Endothelial cell (in vitro differentiated cells): ENCODE measurements at regions not wholly inside any gene's neighbourhood (a gene's known extent, or its start where the extent isn't known, plus 50 kb on each side); places are given as distances from the start of the nearest gene placed in this dataset.

Source experiments
- DNase-seq: peaks from one replicate; pipeline ENCODE4 v3.0.0; 2021; ENCODE audit warnings: low spot score
- H3K27ac Mint-ChIP-seq: one replicate; pipeline ENCODE4 v1.8.0; 2021; ENCODE audit warnings: mixed read lengths, inconsistent platforms; ENCODE audit not compliant: unreplicated experiment
- H3K27me3 Mint-ChIP-seq: one replicate; pipeline ENCODE4 v1.8.0; 2021; ENCODE audit warnings: mild to moderate bottlenecking, moderate library complexity, mixed read lengths, inconsistent platforms; ENCODE audit not compliant: unreplicated experiment
- H3K36me3 Mint-ChIP-seq: one replicate; pipeline ENCODE4 v1.8.0; 2021; ENCODE audit warnings: mild to moderate bottlenecking, low read depth, mixed read lengths, inconsistent platforms; ENCODE audit not compliant: unreplicated experiment
- H3K4me1 Mint-ChIP-seq: one replicate; pipeline ENCODE4 v1.8.0; 2021; ENCODE audit warnings: mild to moderate bottlenecking, mixed read lengths, inconsistent platforms; ENCODE audit not compliant: unreplicated experiment
- H3K4me3 Mint-ChIP-seq: one replicate; pipeline ENCODE4 v1.8.0; 2021; ENCODE audit warnings: mild to moderate bottlenecking, mixed read lengths, inconsistent platforms; ENCODE audit not compliant: unreplicated experiment
- H3K9me3 Mint-ChIP-seq: one replicate; pipeline ENCODE4 v1.8.0; 2021; ENCODE audit warnings: mixed read lengths, inconsistent platforms; ENCODE audit not compliant: unreplicated experiment
- TF ChIP-seq, protein P1 (sequence below): fragments of 200-600 bp; sonication (generic); IDR thresholded peaks from one replicate; pipeline ENCODE4 v1.5.0; 2021; ENCODE audit warnings: antibody characterized with exemption; ENCODE audit not compliant: unreplicated experiment

DNA sequence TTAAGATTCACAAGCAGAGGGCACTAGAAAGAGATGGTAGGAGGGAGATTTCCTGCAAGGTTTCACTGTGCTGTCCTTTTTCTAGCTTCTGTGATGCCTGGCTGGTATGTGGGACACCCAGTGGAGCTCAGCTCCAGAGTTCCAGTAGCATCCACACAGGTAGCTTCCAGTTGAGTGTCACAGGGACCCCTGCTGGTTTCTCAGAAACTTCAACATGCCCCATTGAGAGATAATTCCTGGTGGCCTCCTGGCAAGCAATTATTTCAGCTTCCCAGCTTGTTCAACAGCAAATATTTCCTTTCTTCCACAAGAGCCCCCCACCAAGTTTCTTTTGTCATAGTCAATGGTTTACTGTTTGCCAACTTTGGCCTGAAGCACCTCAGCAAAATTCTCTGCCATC lies 858.7 kb downstream of the REEP3 start:
- DNase-seq = no peak
- Mint-ChIP-seq H3K4me3 (no peak overlapping the region), H3K27ac (no peak overlapping the region), H3K4me1 (no peaks in the 10 kb centered on the region), H3K9me3 (no peaks in the 10 kb centered on the region), H3K36me3 (no peaks in the 10 kb centered on the region), H3K27me3 (no peaks in the 10 kb centered on the region)
- TF ChIP-seq, protein P1, sequence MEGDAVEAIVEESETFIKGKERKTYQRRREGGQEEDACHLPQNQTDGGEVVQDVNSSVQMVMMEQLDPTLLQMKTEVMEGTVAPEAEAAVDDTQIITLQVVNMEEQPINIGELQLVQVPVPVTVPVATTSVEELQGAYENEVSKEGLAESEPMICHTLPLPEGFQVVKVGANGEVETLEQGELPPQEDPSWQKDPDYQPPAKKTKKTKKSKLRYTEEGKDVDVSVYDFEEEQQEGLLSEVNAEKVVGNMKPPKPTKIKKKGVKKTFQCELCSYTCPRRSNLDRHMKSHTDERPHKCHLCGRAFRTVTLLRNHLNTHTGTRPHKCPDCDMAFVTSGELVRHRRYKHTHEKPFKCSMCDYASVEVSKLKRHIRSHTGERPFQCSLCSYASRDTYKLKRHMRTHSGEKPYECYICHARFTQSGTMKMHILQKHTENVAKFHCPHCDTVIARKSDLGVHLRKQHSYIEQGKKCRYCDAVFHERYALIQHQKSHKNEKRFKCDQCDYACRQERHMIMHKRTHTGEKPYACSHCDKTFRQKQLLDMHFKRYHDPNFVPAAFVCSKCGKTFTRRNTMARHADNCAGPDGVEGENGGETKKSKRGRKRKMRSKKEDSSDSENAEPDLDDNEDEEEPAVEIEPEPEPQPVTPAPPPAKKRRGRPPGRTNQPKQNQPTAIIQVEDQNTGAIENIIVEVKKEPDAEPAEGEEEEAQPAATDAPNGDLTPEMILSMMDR = no peak

DNA sequence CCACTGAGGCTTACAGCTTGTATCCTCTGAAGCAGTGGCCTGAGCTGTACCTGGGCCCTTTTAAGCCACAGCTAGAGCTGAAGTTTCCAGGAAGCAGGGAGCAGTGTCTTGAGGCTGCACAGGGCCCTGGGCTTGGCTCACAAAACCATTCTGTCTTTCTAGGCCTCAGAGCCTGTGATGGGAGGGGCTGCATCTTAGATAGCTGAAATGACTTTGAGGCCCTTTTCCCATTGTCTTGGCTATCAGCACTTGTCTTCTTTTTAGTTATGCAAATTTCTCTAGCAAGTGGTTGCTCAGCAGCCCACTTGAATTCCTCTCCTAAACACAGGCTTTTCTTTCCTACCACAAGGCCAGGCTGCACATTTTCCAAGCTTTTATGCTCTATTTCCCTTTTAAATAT lies 864.2 kb downstream of the REEP3 start:
- no peak overlapping the region for H3K4me3 Mint-ChIP-seq
- TF ChIP-seq, protein P1 = no peak
- H3K27ac Mint-ChIP-seq = no peak overlapping the region
- no peaks in the 10 kb centered on the region for H3K4me1 Mint-ChIP-seq
- H3K36me3 Mint-ChIP-seq = no peaks in the 10 kb centered on the region
- no peaks in the 10 kb centered on the region for H3K27me3 Mint-ChIP-seq
- no peak for DNase-seq
- no peaks in the 10 kb centered on the region for H3K9me3 Mint-ChIP-seq

DNA sequence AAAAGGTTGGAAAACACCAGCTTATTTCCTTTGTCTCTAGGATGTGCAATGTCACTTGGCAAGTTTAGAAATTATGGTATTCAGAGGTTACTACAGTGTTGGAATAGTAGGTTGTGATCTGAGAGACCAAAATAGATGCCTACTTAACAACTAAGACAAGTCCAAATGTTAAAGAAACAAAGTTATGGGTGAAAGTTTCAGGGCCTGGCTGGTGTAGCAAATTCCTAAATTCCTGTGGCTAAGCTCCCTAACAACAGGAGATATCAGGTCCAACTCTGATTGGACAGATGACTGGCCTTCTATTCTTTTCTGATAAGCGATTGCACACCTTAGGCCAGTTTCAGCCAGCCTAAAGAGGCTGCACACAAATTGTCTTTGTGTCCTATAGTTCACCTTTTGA lies 873.5 kb downstream of the REEP3 start:
- Mint-ChIP-seq H3K4me1 (peaks cover 3% of the 10 kb centered on the region), H3K9me3 (no peaks in the 10 kb centered on the region), H3K27ac (no peak overlapping the region), H3K27me3 (no peaks in the 10 kb centered on the region), H3K36me3 (no peaks in the 10 kb centered on the region), H3K4me3 (no peak overlapping the region)
- TF ChIP-seq, protein P1 = no peak
- no peak for DNase-seq

DNA sequence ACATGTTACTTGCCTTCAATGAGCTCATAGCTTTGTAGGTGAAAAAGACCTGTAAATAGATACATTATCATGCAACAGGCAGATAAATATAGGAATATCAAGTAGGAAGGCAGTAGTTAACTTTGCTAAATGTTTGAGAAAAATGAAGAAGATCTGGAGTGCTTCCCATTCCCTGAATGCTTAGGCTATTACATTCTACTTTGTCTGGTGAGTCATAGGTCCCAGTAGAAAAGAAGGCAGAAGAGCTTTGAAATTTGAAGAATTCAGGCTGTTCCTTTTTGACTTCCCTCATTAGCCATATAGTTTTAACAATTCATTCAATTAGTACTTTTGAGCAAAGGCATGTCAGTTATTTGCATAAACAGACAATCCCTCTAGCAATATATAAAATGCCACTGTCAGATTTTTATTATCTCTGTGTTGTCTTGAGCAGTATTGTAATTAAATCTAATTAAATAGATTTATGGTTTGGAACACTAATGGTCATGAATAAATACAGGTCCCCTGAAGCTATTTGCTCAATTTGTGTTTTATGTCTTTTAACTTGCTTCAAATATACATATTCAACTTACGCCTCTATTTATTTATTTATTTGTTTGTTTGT lies 875.0 kb downstream of the REEP3 start:
- H3K27ac Mint-ChIP-seq = no peak overlapping the region
- no peak for DNase-seq
- H3K4me1 Mint-ChIP-seq = no peaks in the 10 kb centered on the region
- H3K4me3 Mint-ChIP-seq = no peak overlapping the region
- H3K36me3 Mint-ChIP-seq = no peaks in the 10 kb centered on the region
- TF ChIP-seq, protein P1 = no peak
- H3K9me3 Mint-ChIP-seq = no peaks in the 10 kb centered on the region
- H3K27me3 Mint-ChIP-seq = no peaks in the 10 kb centered on the region

DNA sequence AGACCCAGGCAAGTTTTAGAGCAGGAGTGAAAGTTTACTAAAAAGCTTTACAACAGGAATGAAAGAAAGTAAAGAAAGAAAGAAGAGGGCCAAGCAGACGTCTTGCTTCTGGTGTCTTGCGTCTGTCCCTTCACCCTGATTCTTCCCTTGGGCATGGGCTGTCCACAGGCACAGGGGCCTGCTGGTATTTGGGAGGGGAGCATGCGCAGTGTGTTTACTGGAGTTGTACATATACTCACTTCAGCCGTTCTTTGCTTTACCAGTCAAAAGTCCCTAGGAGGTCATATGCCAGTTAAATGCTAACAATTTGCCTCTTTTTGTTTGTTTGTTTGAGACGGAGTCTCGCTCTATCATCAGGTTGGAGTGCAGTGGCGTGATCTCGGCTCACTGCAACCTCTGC lies 875.9 kb downstream of the REEP3 start:
- TF ChIP-seq, protein P1 = no peak
- Mint-ChIP-seq H3K4me3 (no peak overlapping the region), H3K27me3 (no peaks in the 10 kb centered on the region), H3K36me3 (no peaks in the 10 kb centered on the region), H3K4me1 (no peaks in the 10 kb centered on the region), H3K27ac (no peak overlapping the region), H3K9me3 (no peaks in the 10 kb centered on the region)
- DNase-seq = no peak
